HFFc6 (cell line): ENCODE measurements at regions not wholly inside any gene's neighbourhood (a gene's known extent, or its start where the extent isn't known, plus 50 kb on each side); places are given as distances from the start of the nearest gene placed in this dataset.

Source experiments
- DNase-seq: peaks from one replicate; pipeline ENCODE4 v3.0.0-alpha.2; 2018
- H3K27ac Mint-ChIP-seq: 2 replicates; pipeline ENCODE4 v1.8.0; 2020; ENCODE audit warnings: mild to moderate bottlenecking, mixed read lengths
- H3K27me3 Mint-ChIP-seq: 2 replicates; pipeline ENCODE4 v1.8.0; 2021; ENCODE audit warnings: mild to moderate bottlenecking, moderate library complexity, mixed read lengths; ENCODE audit not compliant: insufficient read depth
- H3K36me3 Mint-ChIP-seq: 2 replicates; pipeline ENCODE4 v1.8.0; 2021; ENCODE audit warnings: low read depth, mixed read lengths
- H3K4me1 Mint-ChIP-seq: 2 replicates; pipeline ENCODE4 v1.8.0; 2020; ENCODE audit warnings: low read depth, mixed read lengths
- H3K4me3 Mint-ChIP-seq: 2 replicates; pipeline ENCODE4 v1.8.0; 2020; ENCODE audit warnings: mild to moderate bottlenecking, moderate library complexity, mixed read lengths
- H3K9me3 Mint-ChIP-seq: 2 replicates; pipeline ENCODE4 v1.8.0; 2020; ENCODE audit warnings: mild to moderate bottlenecking, mixed read lengths
- CTCF ChIP-seq: fragments of 200-600 bp; sonication (generic); IDR thresholded peaks from 2 replicates; pipeline ENCODE4 v1.5.0; 2021; ENCODE audit warnings: antibody characterized with exemption, mild to moderate bottlenecking

- no peak for DNase-seq
- TF ChIP-seq CTCF, result no peak
- H3K9me3 Mint-ChIP-seq, result no peaks in the 10 kb centered on the region
- H3K4me1 Mint-ChIP-seq, result no peaks in the 10 kb centered on the region
- H3K27ac Mint-ChIP-seq, result no peak overlapping the region
- H3K36me3 Mint-ChIP-seq, result no peaks in the 10 kb centered on the region
- H3K27me3 Mint-ChIP-seq, result peaks cover 33% of the 10 kb centered on the region
- H3K4me3 Mint-ChIP-seq, result no peak overlapping the region
Measured at GRCh38 chr15:69511716-69512340, 59.2 kb downstream of the RPLP1 start.

GRCh38 chr15:69513450-69513960 lies 60.9 kb downstream of the RPLP1 start:
- Mint-ChIP-seq H3K36me3 (no peaks in the 10 kb centered on the region), H3K4me1 (no peaks in the 10 kb centered on the region), H3K27me3 (peaks cover 28% of the 10 kb centered on the region), H3K4me3 (no peak overlapping the region), H3K27ac (no peak overlapping the region), H3K9me3 (no peaks in the 10 kb centered on the region)
- no peak for DNase-seq
- TF ChIP-seq CTCF, result no peak

GRCh38 chr15:69513986-69514385 lies 61.4 kb downstream of the RPLP1 start:
- TF ChIP-seq CTCF, result no peak
- Mint-ChIP-seq H3K9me3 (no peaks in the 10 kb centered on the region), H3K4me1 (no peaks in the 10 kb centered on the region), H3K27ac (no peak overlapping the region), H3K36me3 (no peaks in the 10 kb centered on the region), H3K27me3 (peaks cover 28% of the 10 kb centered on the region), H3K4me3 (no peak overlapping the region)
- DNase-seq, result no peak

DNA sequence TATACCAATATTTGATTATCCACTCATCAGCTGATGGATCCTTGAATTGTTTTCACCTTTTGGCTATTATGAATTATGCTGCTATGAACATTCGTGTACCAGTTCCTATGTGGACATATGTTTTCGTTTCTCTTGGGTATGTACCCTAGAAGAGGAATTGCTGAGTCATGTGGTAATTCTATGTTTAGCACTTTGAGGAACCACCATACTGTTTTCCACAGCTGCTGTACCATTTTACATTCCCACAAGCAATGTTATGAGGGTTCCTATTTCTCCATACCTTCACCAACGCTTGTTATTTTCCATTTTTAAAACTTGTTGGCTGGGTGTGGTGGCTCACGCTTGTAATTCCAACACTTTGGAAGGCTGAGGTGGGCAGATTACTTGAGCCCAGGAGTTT lies 62.9 kb downstream of the RPLP1 start:
- no peaks in the 10 kb centered on the region for H3K4me1 Mint-ChIP-seq
- no peak overlapping the region for H3K27ac Mint-ChIP-seq
- H3K27me3 Mint-ChIP-seq, result peaks cover 28% of the 10 kb centered on the region
- no peaks in the 10 kb centered on the region for H3K9me3 Mint-ChIP-seq
- no peaks in the 10 kb centered on the region for H3K36me3 Mint-ChIP-seq
- no peak for TF ChIP-seq CTCF
- DNase-seq, result no peak
- H3K4me3 Mint-ChIP-seq, result no peak overlapping the region

DNA sequence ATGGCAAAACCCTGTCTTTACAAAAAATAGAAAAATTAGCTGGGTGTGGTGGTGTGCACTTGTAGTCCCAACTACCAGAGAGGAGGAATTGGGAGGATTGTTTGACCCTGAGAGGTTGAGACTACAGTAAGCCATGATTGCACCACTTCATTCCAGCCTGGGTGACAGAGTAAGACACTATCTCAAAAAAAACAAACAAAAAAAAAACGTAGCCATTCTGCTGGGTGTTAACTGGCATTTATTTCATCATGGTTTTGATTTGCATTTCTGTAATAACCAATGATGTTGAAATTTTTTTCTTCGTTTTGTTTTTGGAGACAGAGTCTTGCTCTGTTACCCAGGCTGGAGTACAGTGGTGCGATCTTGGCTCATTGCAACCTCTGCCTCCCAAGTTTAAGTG lies 63.3 kb downstream of the RPLP1 start:
- no peak overlapping the region for H3K27ac Mint-ChIP-seq
- DNase-seq, result no peak
- no peaks in the 10 kb centered on the region for H3K4me1 Mint-ChIP-seq
- peaks cover 32% of the 10 kb centered on the region for H3K27me3 Mint-ChIP-seq
- no peaks in the 10 kb centered on the region for H3K36me3 Mint-ChIP-seq
- no peak for TF ChIP-seq CTCF
- no peaks in the 10 kb centered on the region for H3K9me3 Mint-ChIP-seq
- H3K4me3 Mint-ChIP-seq, result no peak overlapping the region
